HG02588 (cell line): ENCODE measurements at regions not wholly inside any gene's neighbourhood (a gene's known extent, or its start where the extent isn't known, plus 50 kb on each side); places are given as distances from the start of the nearest gene placed in this dataset.

ENCODE experiments used
- ATAC-seq: cut with Tn5 transposase; IDR thresholded peaks from one replicate; pipeline ENCODE4 v1.9.1; 2021; ENCODE audit warnings: mild to moderate bottlenecking, moderate library complexity; ENCODE audit not compliant: unreplicated experiment

DNA sequence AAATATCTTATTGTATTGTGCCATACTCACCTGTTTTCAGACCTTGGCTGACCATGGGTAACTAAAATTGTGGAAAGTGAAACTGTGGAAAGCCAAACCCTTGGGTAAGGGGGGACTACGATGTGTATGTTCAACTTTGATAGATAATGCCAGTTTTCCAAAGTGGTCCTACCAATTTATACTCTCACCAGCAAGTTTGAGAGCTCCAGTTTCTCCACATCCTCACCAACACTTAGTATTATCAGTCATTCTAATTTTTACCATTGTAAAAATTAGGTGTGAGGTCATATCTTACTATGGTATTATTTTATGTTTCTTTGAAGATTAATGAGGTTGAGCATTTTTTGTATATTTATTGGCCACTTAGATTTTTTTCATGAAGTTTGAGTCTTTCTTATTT lies 346.9 kb upstream of the PODXL start:
- no peak for ATAC-seq

DNA sequence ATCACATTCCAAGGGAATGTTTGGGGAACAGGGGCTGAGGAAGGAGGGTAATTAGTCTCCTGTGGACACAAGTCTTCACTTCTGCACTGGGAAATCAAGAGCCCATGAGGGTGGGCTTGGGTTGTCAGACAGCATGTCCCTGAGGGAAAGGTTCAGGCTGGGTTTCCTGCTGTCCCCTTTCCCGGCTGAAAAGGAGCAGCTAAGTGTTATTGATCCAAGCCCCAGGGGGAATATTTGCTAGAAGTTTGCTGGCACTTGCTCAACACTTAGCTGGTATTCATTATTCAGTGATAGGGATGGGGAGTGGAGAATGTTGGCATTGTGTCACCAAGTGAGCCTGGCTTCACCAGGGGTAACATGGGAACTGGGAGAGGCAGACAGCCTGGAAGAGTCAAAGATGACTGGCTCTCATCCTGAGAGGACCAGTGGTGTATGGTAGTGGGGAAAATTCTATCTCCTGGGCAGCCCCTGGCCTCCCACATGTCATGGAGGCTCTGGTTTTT lies 344.4 kb upstream of the PODXL start:
- ATAC-seq, result no peak

DNA sequence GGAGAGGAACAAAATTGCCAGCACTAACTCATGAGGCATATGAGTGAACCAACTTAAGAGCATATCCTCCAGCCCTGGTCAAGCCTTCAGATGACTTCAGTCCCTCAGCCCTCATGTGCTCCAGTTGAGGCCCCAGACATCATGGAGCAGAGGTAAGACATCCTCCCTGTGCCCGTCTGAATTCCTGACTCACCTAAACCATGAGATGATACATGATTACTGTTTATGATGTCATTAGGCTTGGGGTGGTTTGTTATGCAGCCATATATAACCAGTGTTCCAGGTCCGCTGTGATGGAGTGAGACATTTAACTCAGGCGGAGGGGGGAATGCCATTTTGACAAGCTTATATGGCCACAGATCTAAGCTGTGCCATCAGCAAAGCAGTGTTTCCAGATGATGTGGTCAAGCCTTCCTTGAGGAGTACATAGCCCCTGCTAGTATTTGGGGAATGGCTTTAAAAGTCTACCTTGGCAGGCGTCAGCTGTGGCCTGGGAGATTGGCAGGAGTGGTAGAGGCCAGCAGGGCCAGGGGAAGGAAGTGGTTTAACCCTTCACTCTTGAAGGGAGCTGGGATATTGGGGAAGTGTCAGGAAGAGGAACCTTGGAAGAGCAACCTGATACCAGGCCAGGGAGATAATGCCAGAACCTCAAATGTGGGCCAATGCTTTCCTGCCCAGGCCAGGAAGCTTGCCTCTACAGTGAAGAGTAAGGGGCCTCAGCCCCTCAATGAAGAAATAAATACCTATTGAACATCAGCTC lies 343.0 kb upstream of the PODXL start:
- ATAC-seq, result no peak

GRCh38 chr7:131898418-131898817 lies 342.0 kb upstream of the PODXL start:
- ATAC-seq, result no peak

DNA sequence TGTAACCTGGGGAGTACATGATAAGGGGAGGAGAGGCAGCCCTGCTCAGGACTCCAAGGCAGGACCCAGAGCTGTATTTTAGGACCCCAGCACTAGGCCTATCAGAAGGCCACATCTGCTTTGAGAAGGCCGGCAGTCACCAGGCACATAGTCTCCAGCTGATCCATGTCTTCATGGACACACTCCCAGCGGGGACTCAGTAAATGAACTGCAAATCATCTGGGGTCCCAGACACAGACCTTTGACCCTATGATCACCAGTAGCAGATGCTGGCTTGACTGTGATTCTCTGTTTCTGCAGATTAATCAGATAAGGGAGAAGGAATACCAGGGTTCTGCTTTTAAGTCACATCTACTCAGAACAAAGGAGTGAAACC lies 341.4 kb upstream of the PODXL start:
- no peak for ATAC-seq

GRCh38 chr7:131897016-131897789 lies 340.8 kb upstream of the PODXL start:
- no peak for ATAC-seq

DNA sequence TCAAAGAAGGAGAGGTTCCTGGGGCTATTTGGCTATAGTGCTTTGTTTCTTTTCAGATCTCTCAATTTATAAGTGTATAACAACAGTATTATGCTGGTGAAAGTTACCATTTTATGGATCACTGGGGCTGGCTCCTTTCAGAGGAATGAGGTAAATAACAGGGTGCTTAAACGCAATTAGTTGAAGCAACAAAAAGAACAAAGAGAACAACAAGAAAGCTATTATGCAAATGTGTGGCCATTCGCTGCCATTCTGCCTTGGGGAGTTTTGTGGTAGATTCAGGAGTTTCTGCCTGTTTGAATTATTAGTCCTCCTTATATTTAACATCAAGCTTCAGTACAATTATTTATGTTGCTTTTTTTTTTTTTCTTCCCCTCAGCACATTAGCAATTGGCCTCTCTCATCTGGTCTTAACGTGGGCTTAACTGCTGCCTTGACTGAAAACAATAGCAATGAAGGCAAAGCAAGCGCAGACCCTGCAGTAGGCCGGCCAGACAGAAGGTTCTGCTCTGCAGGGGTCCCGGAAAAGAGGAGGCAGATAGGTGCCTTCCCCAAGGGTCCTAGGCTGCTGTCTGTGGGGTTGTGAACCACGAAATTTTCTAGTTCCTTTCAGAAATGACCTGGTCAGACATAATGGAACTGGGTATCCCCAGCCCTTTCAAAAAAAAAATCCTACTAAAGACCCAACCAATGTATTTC lies 339.9 kb upstream of the PODXL start:
- ATAC-seq, result no peak

DNA sequence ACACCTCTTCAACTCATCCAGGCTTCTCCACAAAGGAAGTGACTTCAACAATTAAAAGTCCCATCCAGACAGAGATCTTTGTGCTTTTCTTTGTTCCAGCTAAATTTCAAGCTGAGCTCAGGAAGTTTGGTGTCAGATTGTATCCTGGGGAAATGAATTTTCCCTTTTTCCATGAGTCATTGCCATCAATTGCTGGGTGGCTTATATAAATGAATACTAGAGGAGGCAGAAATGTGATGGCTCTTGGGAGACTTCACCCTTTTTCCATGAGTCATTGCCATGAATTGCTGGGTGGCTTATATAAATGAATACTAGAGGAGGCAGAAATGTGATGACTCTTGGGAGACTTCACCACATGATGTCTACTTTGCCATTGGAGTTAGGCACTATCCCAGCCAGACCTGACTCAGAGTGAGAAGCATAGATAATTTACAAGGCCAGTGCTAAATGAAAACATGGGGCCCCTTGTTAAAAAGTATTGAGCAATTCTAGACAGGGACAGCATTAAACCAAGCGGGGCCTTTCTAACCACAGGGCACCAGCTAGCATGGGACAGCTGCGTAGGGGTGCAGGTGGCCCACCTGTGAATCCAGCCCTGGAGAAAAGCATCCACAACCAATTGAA lies 339.2 kb upstream of the PODXL start:
- no peak for ATAC-seq

DNA sequence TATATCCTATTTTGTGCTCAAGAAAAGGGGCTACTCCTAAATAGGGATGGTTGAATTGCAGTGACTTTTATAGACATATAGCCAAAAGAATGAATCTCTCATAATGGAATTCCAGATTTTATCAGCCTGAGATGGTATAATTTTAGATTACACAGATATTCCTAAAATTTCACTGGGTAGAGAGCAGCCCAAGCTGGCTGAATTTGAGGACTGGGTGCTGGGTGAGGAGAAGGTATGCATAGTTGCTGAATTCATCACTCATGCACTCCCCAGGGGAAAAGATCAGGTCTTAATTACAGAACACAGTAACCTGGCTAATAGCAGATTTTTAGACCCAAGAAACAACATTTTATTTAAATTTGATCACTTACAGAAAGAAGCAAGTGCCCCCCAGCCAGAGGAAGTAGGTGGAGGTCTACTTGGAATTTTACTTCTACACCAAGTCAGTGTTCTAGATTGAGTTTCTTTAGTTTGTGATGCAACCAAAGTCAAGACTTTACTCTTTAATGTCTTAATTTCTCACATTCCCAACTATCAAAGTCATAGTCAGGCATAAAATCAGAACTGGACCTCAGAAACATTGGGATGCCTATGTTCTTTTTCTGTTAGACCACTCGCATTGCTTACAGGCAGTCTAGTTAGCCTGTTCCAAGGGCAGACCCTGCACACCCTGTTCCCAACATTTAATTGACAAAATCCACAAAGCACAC lies 337.4 kb upstream of the PODXL start:
- ATAC-seq, result no peak

DNA sequence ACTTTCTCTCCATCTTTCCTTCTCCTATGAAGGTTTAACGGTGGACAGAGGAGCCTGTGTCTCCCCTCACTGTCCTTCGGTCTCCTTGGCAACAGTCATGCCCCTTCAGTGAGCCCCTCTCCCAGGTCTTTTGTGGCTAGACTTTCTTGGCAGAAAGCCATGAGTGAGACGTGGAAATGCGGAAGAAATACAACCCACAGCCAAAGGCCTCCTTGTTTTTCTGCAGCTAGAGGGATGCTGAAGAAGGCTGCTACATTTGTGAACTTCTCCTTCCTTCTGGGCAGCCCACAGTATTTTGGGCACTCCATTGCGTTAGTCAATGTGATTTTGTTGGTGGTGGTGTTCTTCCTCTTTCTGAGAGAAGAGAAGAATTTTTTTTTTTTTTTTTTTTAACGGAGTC lies 333.7 kb upstream of the PODXL start:
- ATAC-seq, result no peak

DNA sequence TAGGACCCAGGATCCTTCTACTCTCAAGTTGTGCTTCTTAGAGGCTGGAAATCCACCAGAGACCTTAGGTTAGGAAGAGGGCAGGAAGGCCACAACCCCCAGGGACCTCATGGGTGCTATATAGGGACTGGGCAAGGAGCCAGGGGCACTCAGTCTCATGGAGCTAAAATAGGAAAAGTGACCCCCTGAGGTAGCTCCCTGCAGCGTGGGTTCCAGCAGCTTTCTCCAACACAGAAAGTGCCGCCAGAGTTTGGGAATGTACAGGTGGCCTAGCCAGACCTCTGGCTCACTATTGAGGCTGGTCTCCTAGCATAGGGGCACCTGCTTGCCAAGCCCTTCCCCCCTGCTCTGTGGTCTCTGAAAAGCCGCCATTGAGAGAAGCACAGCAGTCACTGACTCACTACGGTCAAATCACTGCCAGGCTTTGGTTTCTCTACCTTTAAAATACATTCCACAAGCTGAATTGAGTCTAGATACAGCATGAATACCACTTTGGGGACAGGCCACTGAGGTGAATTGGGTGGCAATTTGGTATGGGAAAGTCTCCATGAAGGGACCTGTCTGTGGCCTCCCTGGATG lies 333.2 kb upstream of the PODXL start:
- no peak for ATAC-seq

DNA sequence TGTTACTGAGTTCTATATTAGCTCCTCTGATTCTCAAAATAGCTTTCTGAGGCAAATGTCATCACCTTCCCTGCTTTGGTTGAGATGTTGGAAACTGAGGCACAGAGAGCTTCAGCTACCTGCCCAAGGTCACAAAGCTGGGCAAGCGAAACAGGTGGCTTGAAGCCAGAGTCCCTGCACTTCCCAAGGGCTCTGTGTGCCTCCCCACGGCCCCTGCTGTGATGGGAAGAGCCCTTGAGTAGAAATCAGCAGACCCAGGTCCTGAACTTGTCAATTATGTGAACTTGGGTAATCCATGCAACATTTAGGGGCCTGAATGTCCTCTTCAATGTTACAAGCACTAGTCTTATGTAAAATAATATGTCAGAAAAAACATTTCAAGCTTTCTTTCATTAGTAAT lies 327.3 kb upstream of the PODXL start:
- ATAC-seq, result no peak

DNA sequence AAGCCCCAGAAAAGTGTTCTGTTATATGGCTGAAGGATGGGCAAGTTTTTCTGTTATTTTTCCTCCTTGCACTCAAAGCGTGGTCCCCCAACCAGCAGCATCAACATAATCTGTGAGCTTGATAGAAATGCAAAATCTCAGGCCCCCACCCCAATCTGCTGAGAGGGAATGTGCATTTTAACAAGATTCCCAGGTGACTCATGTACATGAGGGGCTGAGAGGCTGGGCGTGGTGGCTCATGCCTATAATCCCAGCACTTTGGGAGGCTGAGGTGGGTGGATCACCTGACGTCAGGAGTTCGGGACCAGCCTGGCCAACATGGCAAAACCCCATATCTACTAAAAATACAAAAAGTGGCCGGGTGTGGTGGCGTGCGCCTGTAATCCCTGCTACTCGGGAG lies 326.8 kb upstream of the PODXL start:
- ATAC-seq, result no peak

DNA sequence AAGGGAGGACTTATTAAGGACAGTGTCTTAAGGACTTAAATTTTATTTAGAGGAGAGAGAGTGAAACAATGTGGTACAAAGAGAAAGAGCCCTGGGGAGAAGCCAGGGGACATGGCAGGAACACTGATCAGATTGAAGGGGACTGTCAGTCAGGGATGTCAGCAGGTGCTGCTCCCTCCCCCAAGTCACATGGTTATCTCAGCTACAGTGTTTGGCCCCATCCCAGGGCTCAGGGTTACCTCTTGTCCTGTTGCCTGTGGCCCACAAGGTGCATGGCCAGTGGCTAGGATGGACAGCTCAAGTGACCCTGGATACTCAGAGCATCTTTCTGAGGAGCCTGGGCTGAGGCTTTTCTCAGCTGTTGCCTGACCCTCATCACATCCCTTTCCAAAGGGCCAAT lies 325.9 kb upstream of the PODXL start:
- ATAC-seq, result no peak

DNA sequence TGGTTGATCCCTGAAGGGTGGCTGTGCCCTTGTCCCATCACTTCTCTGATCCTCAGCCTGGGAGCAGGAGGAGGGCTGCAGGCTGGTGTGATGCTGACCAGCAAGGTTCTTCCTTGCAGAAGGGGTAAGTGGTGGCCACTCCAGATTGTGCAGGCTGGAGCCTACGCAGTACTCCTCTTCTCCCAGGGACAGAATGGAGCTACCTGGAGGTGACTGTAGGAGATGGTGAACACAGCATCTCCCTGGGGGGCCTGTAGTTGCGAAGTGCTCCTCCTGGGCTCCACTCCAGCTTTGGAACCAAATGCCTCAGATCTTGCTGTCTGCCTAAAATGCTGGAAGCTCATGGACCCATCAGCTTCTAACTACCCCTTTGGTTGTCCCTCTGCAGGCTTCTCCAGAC lies 323.6 kb upstream of the PODXL start:
- ATAC-seq, result no peak

GRCh38 chr7:131879424-131879823 lies 323.0 kb upstream of the PODXL start:
- ATAC-seq, result no peak

DNA sequence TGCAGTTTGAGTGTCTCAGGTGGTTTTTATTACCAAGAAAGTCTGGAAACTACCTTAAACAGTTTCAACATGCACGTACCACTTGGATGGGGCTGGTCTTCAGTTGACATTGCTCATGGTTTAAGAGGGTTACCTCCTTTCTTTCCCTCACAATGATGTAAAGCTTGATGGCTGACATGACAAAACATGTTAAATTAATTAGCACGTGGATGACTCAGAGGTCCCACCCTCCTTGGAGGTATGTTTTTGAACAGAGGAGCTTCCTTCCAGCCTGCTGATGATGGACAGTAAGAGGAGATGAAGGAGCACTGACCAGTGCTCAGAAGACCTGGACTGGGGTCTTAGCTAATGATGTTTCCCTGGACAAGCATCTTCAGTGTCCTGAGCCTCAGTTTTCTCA lies 322.3 kb upstream of the PODXL start:
- ATAC-seq, result no peak

- ATAC-seq, result no peak
Observed at GRCh38 chr7:131873581-131873980, 317.2 kb upstream of the PODXL start.

DNA sequence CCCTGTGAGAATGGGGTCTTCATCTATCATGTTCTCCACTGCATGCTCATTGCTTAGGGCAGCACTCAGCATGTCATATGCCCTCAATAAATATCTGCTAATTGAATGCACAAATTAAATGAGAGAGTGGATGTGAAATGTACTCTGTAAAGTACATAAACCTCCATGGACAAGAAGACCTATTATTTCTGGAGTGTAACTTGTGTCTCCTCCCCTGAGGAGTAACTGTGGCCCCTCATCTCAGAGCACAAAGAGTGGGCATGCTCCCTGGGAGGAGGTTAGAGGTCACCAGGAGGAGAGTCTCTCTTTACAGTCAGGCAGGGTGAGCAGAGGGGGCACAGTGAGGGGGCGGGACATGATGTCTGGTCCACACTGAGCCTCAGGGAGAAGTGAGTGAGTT lies 313.6 kb upstream of the PODXL start:
- ATAC-seq, result no peak

GRCh38 chr7:131869169-131869844 lies 312.9 kb upstream of the PODXL start:
- no peak for ATAC-seq
